H9 (cell line): ENCODE measurements at regions not wholly inside any gene's neighbourhood (a gene's known extent, or its start where the extent isn't known, plus 50 kb on each side); places are given as distances from the start of the nearest gene placed in this dataset.

Experiments used
- DNase-seq: peaks from one replicate; pipeline ENCODE4 v3.0.0-alpha.2; 2017
- H2AFZ ChIP-seq: one replicate; pipeline ENCODE4 v1.6.1; 2013; ENCODE audit warnings: mild to moderate bottlenecking, low read length, control low read depth, moderate library complexity
- H2AK5ac ChIP-seq: 2 replicates; pipeline ENCODE4 v1.6.1; 2013; ENCODE audit warnings: low read length, control low read depth, mixed read lengths; ENCODE audit not compliant: insufficient read length
- H2BK120ac ChIP-seq: one replicate; pipeline ENCODE4 v1.6.1; 2013; ENCODE audit warnings: low read depth, mild to moderate bottlenecking, low read length, control low read depth, inconsistent platforms; ENCODE audit not compliant: poor library complexity, severe bottlenecking
- H2BK12ac ChIP-seq: 2 replicates; pipeline ENCODE4 v1.6.1; 2013; ENCODE audit warnings: low read length, control low read depth, mixed read lengths, low read depth; ENCODE audit not compliant: insufficient read length
- H2BK15ac ChIP-seq: 2 replicates; pipeline ENCODE4 v1.6.1; 2013; ENCODE audit warnings: low read depth, low read length, control low read depth
- H2BK20ac ChIP-seq: one replicate; pipeline ENCODE4 v1.6.1; 2013; ENCODE audit warnings: low read depth, mild to moderate bottlenecking, low read length, control low read depth, inconsistent platforms; ENCODE audit not compliant: poor library complexity, severe bottlenecking
- H2BK5ac ChIP-seq: 2 replicates; pipeline ENCODE4 v1.6.1; 2013; ENCODE audit warnings: low read length, control low read depth, mixed read lengths; ENCODE audit not compliant: insufficient read length
- H3K14ac ChIP-seq: 2 replicates; pipeline ENCODE4 v1.6.1; 2013; ENCODE audit warnings: low read length, control low read depth; ENCODE audit not compliant: insufficient read depth
- H3K18ac ChIP-seq: 2 replicates; pipeline ENCODE4 v1.6.1; 2013; ENCODE audit warnings: low read depth, mild to moderate bottlenecking, mixed read lengths, low read length, control low read depth; ENCODE audit not compliant: insufficient read length
- H3K23ac ChIP-seq: 2 replicates; pipeline ENCODE4 v1.6.1; 2013; ENCODE audit warnings: low read length, control low read depth, mixed read lengths, low read depth; ENCODE audit not compliant: insufficient read length
- H3K23me2 ChIP-seq: 2 replicates; pipeline ENCODE4 v1.6.1; 2013; ENCODE audit warnings: low read depth, mild to moderate bottlenecking, mixed read lengths, low read length, control low read depth; ENCODE audit not compliant: insufficient read length, poor library complexity, severe bottlenecking
- H3K27ac ChIP-seq: 2 replicates; pipeline ENCODE4 v1.5.1; 2013; ENCODE audit warnings: low read length, control low read depth, mixed read lengths, low read depth; ENCODE audit not compliant: insufficient read length
- H3K27me3 ChIP-seq: 2 replicates; pipeline ENCODE4 v1.6.1; 2013; ENCODE audit warnings: low read length, control low read depth, inconsistent platforms; ENCODE audit not compliant: insufficient read depth
- H3K4ac ChIP-seq: 2 replicates; pipeline ENCODE4 v1.6.1; 2013; ENCODE audit warnings: low read depth, mild to moderate bottlenecking, control low read depth, inconsistent platforms, low read length, moderate library complexity
- H3K4me1 ChIP-seq: 2 replicates; pipeline ENCODE4 v1.6.1; 2013; ENCODE audit warnings: low read length, control low read depth, inconsistent platforms; ENCODE audit not compliant: insufficient read depth
- H3K4me2 ChIP-seq: 2 replicates; pipeline ENCODE4 v1.6.1; 2013; ENCODE audit warnings: low read length, control low read depth, mixed read lengths; ENCODE audit not compliant: insufficient read length, insufficient read depth
- H3K56ac ChIP-seq: 2 replicates; pipeline ENCODE4 v1.6.1; 2013; ENCODE audit warnings: low read depth, mild to moderate bottlenecking, mixed read lengths, low read length, control low read depth; ENCODE audit not compliant: insufficient read length
- H3K79me1 ChIP-seq: 2 replicates; pipeline ENCODE4 v1.6.1; 2013; ENCODE audit warnings: low read depth, mild to moderate bottlenecking, moderate library complexity, low read length, control low read depth, inconsistent platforms; ENCODE audit not compliant: insufficient read depth, poor library complexity, severe bottlenecking
- H3K79me2 ChIP-seq: 2 replicates; pipeline ENCODE4 v1.6.1; 2013; ENCODE audit warnings: low read length, control low read depth, inconsistent platforms; ENCODE audit not compliant: insufficient read depth
- H3K9ac ChIP-seq: 2 replicates; pipeline ENCODE4 v1.6.1; 2013; ENCODE audit warnings: low read length, control low read depth, mixed read lengths; ENCODE audit not compliant: insufficient read length; ENCODE audit errors: extremely low read depth
- H3K9me3 ChIP-seq: one replicate; pipeline ENCODE4 v1.6.1; 2013; ENCODE audit warnings: low read depth, low read length, inconsistent platforms; ENCODE audit not compliant: control insufficient read depth
- H3T11ph ChIP-seq: one replicate; pipeline ENCODE4 v1.6.1; 2013; ENCODE audit warnings: mild to moderate bottlenecking, low read length, control low read depth, inconsistent platforms
- H4K20me1 ChIP-seq: one replicate; pipeline ENCODE4 v1.6.1; 2013; ENCODE audit not compliant: control insufficient read depth, insufficient read length, insufficient read depth
- H4K5ac ChIP-seq: 2 replicates; pipeline ENCODE4 v1.6.1; 2013; ENCODE audit warnings: low read depth, mild to moderate bottlenecking, mixed read lengths, low read length, control low read depth; ENCODE audit not compliant: insufficient read length
- H4K8ac ChIP-seq: replicated peaks from 2 replicates; pipeline ENCODE4 v1.6.1; 2013; ENCODE audit warnings: low read length, control low read depth, mixed read lengths, low read depth; ENCODE audit not compliant: insufficient read length
- H4K91ac ChIP-seq: 2 replicates; pipeline ENCODE4 v1.6.1; 2013; ENCODE audit warnings: low read depth, mild to moderate bottlenecking, moderate library complexity, mixed read lengths, low read length, control low read depth; ENCODE audit not compliant: insufficient read length
- H3K27ac Mint-ChIP-seq, 3 experiments: 2 replicates in 2 of 3; 3 replicates in 1 of 3; pipeline ENCODE4 v1.8.0; 2020 to 2021; ENCODE audit warnings: mixed read lengths in 3 of 3, mild to moderate bottlenecking in 1 of 3, moderate library complexity in 1 of 3
- H3K27me3 Mint-ChIP-seq: 2 replicates; pipeline ENCODE4 v1.8.0; 2021; ENCODE audit warnings: low read depth, mild to moderate bottlenecking, moderate library complexity, mixed read lengths
- H3K36me3 Mint-ChIP-seq, 3 experiments: 2 replicates in 2 of 3; 3 replicates in 1 of 3; pipeline ENCODE4 v1.8.0; 2020 to 2021; ENCODE audit warnings: low read depth in 3 of 3, mixed read lengths in 3 of 3; ENCODE audit not compliant: insufficient read depth in 1 of 3
- H3K4me1 Mint-ChIP-seq, 2 experiments: 2 replicates each; pipeline ENCODE4 v1.8.0; 2020; ENCODE audit warnings: mixed read lengths in 2 of 2
- H3K4me3 Mint-ChIP-seq, 2 experiments: 2 replicates in 1 of 2; 3 replicates in 1 of 2; pipeline ENCODE4 v1.8.0; 2020 to 2021; ENCODE audit warnings: mild to moderate bottlenecking in 2 of 2, mixed read lengths in 2 of 2, moderate library complexity in 1 of 2
- H3K9me3 Mint-ChIP-seq, 2 experiments: 2 replicates in 1 of 2; 3 replicates in 1 of 2; pipeline ENCODE4 v1.8.0; 2020; ENCODE audit warnings: mild to moderate bottlenecking in 2 of 2, mixed read lengths in 2 of 2, moderate library complexity in 1 of 2
- CTCF ChIP-seq: fragments of 200-600 bp; sonication (generic); conservative IDR thresholded peaks from 3 replicates; pipeline ENCODE4 v1.8.0; 2021; ENCODE audit warnings: antibody characterized with exemption, mild to moderate bottlenecking
- WGBS: extraction: QIAGEN DNeasy Blood & Tissue Kit; methylation state at CpG from one replicate; pipeline ENCODE4 v1.1.7; 2013; ENCODE audit warnings: missing lambda C conversion rate, low lambda C conversion rate, mixed read lengths; ENCODE audit not compliant: insufficient read length; ENCODE audit errors: extremely low coverage; 5-methylcytosine and 5-hydroxymethylcytosine counted together

GRCh38 chr3:135426508-135426907 lies 539.0 kb upstream of the PPP2R3A start:
- Histone ChIP-seq H3K79me2 (no peaks in the 10 kb centered on the region; the same call in 1 of the 2 replicates), H2BK20ac (no peak overlapping the region), H3K23ac (no peak overlapping the region), H3K27me3 (no peaks in the 10 kb centered on the region), H2BK5ac (no peak overlapping the region), H3K9me3 (no peaks in the 10 kb centered on the region), H4K5ac (no peak overlapping the region), H3K56ac (no peak overlapping the region), H2BK15ac (no peak overlapping the region), H2BK120ac (no peak overlapping the region), H3K4me2 (no peak overlapping the region), H3K4ac (no peak overlapping the region), H3K79me1 (no peaks in the 10 kb centered on the region), H3K4me1 (no peaks in the 10 kb centered on the region), H4K20me1 (no peaks in the 10 kb centered on the region), H3K9ac (no peak overlapping the region), H2BK12ac (no peak overlapping the region), H3K23me2 (no peaks in the 10 kb centered on the region), H2AK5ac (no peak overlapping the region), H3K18ac (no peak overlapping the region), H3K27ac (no peak overlapping the region), H2AFZ (no peak overlapping the region), H4K8ac (no peak overlapping the region), H3T11ph (no peak overlapping the region), H4K91ac (no peak overlapping the region), H3K14ac (no peak overlapping the region)
- no peak for TF ChIP-seq CTCF
- H3K4me3 Mint-ChIP-seq: no peak overlapping the region
- no peak for DNase-seq
- H3K27ac Mint-ChIP-seq: no peak overlapping the region
- H3K4me1 Mint-ChIP-seq: peaks cover 0 to 3% of the 10 kb centered on the region in 2 experiments; a peak in 2 of 4 replicates
- no peaks in the 10 kb centered on the region for H3K27me3 Mint-ChIP-seq
- no peaks in the 10 kb centered on the region for H3K36me3 Mint-ChIP-seq
- no CpG with 5 or more reads among the region's 2 CpGs for WGBS
- H3K9me3 Mint-ChIP-seq: no peaks in the 10 kb centered on the region
